HG02610 (cell line): ENCODE measurements at regions not wholly inside any gene's neighbourhood (a gene's known extent, or its start where the extent isn't known, plus 50 kb on each side); places are given as distances from the start of the nearest gene placed in this dataset.

Experiments
- ATAC-seq: cut with Tn5 transposase; IDR thresholded peaks from one replicate; pipeline ENCODE4 v1.9.1; 2021; ENCODE audit warnings: mild to moderate bottlenecking, moderate library complexity; ENCODE audit not compliant: unreplicated experiment

- no peak for ATAC-seq
Measured at GRCh38 chr1:14128096-14128495, 428.1 kb downstream of the PRDM2 start.

DNA sequence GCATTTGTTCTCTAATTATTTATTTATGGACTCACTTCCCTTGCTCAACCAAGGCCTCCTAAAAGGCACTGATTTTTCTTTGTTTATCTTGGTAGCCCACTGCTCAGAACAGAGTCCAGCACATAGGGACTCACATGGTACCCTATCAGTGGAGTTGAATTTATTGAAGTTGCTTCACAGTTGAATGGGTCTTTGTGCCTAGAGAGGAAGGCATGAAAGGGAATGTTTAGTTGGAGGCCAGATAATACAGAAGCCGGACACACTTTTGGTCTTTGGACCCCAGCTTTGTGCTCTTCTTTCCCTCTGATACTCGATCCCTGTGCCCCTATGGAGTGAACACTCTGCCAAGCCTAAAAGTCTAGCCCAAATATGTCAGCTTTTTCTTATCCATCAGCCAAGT is 429.0 kb downstream of the PRDM2 start:
- no peak for ATAC-seq

- no peak for ATAC-seq
Measured at GRCh38 chr1:14135070-14135469, 435.1 kb downstream of the PRDM2 start.

DNA sequence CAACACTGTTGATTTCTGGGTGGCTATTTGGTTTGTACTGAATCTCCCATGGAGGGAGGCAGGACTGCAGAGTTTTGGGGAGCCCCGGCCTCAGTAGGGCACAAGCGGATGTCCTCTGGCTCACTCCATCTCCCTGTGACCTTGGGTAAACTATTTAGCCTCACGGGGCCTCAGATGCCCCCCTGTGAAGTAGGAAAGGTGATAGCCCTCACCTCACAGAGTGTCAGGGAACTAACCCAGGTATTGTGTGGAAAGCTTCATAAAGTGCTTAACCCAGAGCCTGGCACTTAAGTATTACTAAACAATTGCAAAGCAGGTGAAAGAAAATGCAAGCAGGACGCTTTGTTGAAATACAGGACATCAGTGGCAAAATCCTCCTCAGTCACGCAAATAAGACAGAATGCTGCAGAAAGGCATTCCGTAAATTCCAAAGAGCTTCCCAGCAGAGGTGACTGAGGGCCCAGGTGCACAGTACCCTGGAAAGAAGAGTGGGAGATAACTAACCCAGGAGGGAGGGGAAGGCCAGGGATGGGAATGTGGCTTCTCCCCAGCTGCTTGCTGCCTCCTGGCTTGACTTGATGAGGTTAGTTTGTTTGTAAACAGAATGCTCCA is 436.3 kb downstream of the PRDM2 start:
- ATAC-seq: no peak

GRCh38 chr1:14136881-14137280 is 436.9 kb downstream of the PRDM2 start:
- no peak for ATAC-seq

DNA sequence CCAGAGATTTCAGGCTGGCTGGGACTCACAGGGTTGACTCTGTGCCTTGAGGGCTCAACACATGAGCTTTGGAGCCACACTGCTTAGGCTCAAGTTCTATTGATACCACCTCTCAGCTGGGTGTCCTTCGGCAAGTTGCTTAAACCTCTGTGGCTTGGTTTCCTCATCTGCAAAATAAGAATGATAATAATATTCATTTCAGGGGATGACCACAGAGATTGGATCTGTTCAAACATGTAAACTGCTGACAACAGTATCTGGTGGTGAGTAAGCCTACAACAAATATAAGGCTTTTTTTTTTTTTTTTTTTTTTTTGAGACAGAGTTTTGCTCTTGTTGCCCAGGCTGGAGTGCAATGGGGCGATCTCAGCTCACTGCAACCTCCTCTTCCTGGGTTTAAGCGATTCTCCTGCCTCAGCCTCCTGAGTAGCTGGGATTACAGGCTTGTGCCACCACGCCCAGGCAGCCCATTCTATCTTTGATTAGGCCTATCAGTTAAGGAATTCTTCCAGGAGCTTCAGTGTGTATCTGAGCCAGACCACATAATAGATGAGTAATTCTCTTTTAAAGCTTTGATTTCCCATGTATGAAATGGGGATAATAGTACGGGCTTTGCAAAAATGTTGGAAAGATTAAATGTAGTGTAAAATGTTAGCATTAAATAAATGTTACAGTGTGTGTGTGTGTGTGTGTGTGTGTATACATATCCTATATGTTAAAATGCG is 437.6 kb downstream of the PRDM2 start:
- ATAC-seq: no peak

GRCh38 chr1:14138135-14138506 is 438.1 kb downstream of the PRDM2 start:
- no peak for ATAC-seq

DNA sequence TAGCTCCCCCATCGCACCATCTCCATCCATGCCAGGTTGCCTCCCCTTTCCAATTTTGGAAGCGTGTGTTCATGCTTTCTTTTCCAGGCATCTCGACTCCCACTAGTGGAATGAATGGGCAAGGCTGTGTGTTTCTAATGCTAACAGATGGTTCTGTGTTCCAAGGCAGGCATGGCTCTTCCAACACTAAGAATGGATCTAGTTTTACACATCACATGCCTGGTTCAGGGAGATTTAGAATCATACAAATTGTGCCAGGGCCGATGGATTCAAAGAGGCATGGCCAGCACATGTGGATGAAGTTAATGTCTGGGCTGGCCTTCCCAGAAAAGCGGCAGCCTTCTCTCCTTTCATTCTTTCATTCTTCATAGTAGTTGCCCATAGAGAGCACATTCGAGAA is 438.7 kb downstream of the PRDM2 start:
- no peak for ATAC-seq

GRCh38 chr1:14140831-14141401 is 440.9 kb downstream of the PRDM2 start:
- no peak for ATAC-seq

- ATAC-seq: no peak
Measured at GRCh38 chr1:14141656-14142055, 441.7 kb downstream of the PRDM2 start.

DNA sequence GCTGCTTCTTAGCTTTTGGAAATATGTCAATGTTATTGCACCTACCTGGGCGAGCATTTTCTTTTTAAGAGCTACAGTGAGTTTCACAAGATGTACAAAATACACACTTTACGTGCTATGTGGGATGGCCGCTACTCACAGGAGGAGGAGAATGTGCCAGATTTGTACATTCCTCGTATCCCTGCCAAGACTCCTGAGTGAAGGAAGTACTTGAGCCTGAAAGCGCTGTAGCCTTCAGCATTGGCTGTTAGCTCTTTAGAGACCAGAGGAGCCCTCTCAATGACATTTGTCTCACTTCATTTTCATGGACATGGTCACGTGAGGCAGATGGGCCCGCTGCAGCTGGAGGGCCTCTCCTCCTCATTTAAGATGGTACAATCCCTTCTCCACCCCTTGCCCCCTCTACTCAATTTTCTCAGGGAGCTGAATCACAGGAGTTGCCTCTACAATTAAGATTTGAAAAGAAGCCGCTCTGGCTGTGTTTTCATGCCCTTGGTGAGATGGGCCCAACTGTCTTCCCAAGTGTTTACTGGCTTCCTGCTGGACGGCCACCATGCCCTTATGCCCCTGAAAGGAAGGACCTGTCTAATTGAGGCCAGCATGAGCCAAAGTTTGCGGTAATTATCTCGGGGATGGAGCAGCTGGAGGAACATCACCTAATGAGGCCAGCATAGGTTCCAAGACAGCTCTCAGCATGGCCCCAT is 442.6 kb downstream of the PRDM2 start:
- no peak for ATAC-seq

DNA sequence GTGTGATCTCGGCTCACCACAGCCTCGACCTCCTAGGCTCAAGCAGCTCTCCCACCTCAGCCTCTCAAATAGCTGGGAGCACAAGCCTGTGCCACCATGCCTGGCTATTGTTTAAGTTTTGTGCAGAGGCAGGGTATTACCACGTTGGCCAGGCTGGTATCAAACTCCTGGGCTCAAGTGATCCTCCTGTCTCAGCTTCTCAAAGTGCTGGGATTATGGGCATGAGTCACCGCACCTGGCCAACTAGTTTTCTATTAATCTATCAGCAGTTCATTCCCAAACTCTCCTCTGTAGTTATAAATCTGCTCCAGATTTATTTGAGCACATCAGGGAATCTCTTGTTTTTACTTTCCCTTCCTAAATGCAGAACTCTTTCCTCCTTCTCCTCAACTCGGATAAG is 443.8 kb downstream of the PRDM2 start:
- no peak for ATAC-seq

- ATAC-seq: no peak
Measured at GRCh38 chr1:14148526-14148925, 448.5 kb downstream of the PRDM2 start.

DNA sequence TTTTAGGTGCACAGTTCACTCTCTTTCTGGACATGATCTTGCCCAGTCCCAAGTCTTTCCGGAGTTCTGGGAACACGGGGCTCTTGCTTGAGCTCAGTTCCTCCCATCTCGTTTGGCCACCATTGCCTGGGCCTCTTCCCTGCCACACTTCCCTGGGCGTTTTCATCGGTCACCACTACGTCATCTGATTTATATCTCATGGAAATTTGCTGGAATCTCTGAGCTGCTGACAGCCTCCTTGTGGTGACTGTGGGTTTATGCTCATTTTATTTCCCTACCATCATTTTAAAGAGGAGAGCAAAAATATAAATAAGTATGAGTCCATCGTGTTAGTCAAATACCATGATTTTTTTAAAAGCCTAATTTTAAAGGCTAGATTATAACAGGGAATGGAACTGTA is 449.1 kb upstream of the KAZN start:
- ATAC-seq: no peak

- ATAC-seq: no peak
Measured at GRCh38 chr1:14156543-14156942, 441.9 kb upstream of the KAZN start.

GRCh38 chr1:14160781-14161180 is 437.7 kb upstream of the KAZN start:
- ATAC-seq: no peak

GRCh38 chr1:14163246-14163645 is 435.2 kb upstream of the KAZN start:
- ATAC-seq: no peak

- ATAC-seq: no peak
Measured at GRCh38 chr1:14165371-14165801, 433.1 kb upstream of the KAZN start.

DNA sequence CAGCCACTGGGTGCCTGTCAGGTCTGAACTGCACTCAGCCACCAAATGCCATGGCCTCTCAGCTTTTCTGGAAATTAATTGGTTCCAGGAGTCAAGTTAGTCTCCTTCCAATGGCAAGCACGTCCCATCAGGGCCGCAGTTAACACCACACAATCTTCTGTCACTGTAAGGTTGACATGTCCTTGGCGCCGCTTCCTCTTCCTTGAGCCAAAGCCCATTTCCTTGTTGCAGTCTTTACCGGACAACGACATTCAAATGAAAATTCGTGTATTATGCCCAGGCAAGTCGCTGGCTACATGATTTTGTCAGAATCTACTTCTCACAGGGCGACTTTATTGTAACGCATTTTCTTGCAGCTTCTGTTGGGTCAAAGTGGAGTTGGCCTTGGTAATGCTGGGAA is 430.6 kb upstream of the KAZN start:
- no peak for ATAC-seq

DNA sequence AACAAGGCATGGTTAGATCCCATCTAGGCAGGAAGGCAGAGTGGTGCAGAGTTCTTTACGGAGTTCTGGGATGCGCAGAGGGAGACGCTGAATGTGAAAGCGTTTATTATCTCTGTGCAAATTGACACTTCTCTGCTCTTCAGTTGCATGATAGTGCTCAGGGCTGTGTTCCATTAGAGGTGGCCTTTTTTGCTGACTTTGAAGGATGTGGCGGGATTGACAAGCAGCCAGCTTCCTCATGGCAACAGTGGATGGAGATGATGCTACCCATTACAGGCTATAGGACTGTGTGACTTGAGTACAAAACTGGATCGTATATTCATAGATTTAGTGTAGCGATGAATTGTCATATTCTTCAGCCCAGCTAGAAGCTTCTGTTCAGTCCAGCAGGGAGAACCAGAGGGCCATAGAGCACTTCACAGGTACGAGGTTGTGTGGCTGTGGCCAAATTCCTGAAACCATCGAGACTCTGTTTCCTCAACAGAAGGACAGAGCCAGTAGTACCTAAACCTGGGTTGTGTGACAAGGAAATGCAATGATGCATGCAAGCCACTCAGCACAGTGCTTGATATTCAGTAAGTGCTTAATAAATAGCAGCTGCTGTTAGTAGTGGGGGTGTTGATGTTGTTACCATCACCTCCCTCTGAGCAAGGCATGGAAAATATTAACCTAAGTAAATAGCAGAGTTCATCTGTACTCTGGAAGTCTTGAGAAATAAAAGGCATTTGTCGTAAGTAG is 430.0 kb upstream of the KAZN start:
- ATAC-seq: no peak

DNA sequence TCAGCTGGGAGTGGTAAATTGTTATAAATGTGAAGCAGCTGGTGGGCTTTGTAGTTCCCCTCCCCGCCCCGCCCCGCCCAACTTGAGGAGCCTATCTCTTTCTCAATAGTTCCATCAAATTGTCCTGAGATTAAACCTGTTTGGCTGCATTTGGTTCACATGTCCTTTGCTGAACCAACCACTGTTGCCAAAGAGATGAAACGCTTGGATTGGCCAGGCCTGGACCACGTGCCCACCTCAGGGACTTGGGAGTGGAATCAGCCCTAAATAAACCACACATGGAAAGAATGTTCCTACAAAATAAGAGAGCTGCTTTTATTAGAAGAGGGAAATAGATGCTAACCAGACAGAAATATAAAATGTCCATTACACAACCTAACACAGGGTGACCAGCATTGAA is 424.9 kb upstream of the KAZN start:
- no peak for ATAC-seq
